Stimulated activated CD8-positive, alpha-beta memory T cell treated with anti-CD3 and anti-CD28 coated beads, Interleukin-7, amount 100 ng/mL, for 4 hours (primary cell): ENCODE measurements at regions not wholly inside any gene's neighbourhood (a gene's known extent, or its start where the extent isn't known, plus 50 kb on each side); places are given as distances from the start of the nearest gene placed in this dataset.

Experiments used
- DNase-seq, 2 donors: peaks; one replicate each; pipeline ENCODE4 v3.0.0-alpha.2; 2020; ENCODE audit warnings: low read depth in 2 of 2

DNA sequence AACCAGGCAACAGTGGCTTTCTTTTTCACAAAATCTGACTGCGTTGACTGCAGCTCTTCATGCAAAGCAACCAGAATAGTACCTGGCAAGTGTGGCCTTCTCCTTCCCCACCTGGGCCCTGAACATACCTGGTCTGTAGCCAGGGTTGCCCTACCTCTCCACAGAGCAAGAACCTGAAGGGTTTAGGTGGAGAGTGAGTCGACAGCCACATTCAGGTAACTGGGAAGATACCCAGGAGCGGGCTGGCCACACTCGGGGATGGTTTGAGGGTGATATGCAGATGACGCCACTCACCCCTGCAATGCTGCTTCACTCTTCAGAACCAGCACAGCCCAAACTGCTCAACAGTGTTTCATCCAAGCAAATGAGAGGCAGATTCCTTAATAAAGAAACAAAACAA, 117.3 kb downstream of the TTC32 start:
- no peak for DNase-seq

DNA sequence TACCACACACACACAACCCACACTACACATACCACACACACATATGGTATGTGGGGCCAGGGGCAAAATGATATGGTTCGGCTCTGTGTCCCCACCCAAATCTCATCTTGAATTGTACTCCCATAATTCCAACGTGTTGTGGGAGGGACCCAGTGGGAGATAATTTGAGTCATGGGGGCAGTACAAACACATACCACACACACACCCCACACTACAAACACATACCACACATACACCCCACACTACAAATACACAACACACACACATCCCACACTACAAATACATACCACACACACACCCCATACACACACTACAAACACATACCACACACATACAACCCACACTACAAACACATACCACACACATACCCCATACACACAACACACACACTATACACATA, 117.8 kb downstream of the TTC32 start:
- DNase-seq: no peak

DNA sequence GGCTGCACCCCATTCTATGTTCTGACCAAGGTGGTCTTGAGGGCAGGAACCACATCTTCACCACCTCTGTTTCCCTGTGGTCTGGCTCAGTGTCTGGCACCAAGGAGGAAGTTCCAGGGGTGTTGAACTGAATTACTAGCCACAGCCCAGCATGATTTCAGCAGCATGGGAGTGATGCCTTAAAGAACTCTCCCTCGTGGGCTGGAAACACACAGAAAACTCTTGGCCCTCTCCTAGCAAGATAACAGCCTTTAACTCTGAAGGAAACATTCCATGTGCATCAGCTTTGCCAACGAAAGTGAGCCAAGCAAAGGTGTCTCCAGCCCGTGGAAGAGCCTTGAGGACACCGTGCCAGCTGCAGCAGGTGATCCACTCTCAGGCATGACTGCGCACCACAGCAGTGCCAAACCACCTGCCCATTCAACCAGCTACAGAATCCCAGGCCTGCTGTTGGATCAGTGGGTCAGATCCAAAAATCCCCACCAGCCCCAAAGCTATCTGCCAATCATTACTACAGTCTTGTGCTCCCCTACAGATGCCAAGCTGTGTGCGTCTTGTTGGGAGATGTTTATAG, 124.8 kb downstream of the TTC32 start:
- DNase-seq: no peak

DNA sequence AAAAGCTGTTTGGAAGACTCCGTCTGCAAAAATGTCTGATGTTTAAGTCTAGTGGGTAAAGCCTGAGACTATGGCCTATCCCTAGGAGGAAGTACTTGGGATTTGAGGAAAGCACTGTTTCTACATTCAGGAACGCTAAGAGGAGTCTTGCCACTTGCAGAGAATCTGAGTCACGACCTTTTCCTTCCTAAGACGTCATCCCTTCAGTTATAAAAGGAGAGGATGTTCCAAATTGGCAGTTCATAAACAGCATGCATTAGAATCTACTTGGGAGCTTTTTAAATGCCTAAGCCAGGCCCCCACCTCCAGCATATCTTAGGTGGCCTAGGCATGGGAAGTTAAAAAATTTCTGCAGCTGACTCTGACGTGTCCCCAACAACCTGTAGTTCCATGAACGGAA, 125.9 kb downstream of the TTC32 start:
- DNase-seq: no peak

DNA sequence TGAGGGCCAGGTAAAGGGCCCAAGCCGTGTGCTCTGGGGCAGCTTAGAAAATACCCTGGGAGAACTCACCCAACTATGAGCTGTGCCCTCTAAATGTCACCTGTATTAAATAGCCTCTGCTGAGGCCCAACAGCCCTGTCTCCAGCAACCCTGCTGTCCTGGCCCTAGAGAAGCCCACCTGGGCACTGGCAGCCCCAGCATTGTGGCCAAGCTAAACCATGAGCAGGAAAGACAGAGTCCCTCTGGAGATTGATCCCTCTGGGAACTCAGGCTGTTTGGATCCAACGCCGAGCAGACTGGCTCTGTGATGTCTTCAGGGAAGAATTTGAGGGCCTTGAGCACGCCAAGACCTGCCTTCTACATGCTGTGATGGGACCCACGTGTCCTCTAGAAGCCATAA, 126.5 kb downstream of the TTC32 start:
- no peak for DNase-seq

DNA sequence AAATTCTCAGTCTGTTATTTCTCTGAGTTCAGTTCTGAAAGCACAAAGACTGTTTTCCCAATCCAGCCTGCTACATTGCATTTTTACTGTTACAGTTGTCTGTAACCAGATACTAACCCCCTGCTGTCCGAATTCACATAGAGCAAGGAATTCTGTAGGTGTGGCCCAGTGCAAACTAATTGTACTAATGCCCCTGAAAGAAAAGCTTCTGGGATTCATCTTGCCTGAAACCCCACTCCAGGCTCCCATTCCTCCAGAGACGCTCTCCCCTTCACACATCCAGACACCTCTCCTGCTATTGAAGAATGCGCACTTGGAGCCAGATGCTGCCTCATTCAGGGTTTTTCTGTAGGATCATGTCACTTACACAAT, 127.0 kb downstream of the TTC32 start:
- DNase-seq: no peak

DNA sequence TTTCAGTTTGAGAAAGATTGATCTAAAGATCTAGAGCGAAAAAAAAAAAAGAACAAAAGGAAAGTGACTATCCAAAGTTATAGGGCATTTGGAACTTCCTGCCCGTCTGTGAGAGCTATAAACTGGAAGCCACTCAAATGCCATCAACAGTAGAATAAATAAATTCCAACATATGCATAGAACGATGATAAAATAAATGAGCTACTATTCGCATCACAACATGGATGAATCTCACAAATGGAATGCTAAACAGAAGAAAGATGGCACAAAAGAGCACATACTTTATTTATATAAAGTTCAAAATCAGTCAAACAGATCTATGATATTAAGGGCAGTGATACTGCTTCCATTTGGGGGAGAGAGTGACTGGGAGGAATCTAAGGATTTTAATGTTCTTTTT, 128.8 kb downstream of the TTC32 start:
- DNase-seq: no peak

DNA sequence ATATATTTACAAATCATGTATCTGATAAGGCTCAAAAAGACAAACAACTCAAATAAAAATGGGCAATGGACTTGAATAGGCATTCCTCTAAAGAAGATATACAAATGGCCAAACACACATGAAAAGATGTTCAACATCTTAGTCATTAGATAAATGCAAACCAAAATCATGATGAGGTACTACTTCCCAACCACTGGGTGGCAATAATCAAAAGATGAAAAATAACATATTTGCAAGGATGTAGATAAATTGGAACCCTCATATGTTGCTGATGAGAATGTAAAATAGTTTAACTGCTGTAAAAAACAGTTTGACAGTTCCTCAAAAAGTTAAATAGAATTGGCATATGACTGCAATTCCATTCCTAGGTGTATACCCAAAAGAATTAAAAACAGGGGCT, 132.3 kb downstream of the TTC32 start:
- DNase-seq: no peak

DNA sequence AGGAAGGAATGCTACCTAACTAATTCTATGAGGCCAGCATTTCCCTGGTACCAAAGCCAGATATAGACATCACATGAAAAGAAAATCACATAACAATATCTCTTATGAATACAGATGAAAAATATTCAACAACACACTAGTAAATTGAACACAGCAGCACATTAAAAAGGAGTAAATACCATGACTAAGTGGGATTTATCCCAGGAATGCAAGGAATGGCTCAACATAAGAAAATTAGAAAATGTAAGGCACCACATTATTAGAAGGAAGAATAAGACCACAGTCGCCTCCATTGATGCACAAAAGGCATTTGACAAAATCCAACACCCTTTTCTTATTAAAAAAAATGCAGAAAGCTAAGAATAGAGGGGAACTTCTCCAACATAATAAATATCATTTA, 133.9 kb downstream of the TTC32 start:
- no peak for DNase-seq

DNA sequence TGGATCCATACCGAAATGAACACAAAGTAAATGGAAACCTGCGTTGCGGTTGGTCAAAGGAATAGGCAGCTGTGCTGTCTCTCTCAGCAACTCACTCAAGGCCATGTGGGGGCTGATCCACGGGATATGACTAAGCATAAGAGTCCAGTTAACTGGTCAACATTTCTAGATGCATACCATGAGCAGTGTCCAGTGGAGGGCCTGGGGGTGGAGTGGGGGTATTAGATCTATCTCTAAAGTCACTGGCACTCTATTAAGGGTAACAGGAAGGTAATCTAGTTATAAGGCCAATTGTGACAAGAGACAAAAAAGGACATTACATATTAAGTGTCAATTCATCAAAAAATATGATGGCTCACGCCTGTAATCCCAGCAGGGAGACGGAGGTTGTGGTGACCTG, 136.8 kb downstream of the TTC32 start:
- no peak for DNase-seq

DNA sequence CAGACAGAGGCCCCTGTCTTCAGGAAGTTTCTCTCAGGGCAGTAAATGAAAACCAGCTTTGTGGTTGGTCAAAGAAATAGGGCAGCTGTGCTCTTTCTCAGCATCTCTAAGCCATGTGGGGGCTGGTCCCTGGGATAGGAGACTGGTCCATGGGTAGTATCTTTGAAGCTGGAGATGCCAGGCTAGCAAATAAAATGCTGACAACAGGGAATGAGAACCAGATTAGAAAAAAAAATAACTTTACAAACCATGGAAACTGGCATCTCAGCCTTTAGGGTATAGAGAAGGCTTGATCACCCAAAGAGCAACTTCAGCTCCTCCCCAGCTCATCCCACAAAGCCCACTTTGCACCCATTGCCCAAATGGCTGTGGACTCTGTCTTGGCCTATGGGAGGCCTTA, 138.1 kb downstream of the TTC32 start:
- DNase-seq: no peak

DNA sequence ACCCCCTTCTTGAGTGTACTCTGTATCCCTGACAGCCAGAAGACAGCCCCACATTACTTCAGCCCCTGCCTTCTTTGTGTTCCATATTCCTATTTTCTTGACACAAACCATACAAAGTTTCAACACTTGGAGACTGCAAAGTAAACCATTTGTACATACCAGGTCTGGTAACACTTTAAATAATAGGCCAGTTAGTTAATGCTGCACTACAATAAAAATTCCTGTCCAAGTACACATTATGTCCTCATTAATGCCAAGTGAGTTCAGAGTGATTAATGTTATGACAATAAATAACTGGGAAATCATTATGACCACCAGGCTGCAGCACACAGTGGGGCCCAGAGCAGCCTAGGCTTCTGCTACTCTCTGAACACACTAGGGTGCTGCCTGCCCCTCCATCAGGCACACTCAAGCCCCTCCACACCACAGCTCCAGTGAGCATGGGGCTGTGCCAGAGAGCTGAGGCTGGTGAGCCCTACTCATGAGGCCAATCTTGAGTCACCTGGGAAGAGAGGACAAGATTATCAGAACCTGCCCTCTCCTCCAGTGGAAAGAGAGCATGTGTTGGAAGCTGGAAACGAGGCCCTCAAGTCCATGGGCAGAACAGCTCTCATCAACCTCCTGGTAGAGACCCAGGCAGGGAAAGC, 138.7 kb downstream of the TTC32 start:
- DNase-seq: no peak

DNA sequence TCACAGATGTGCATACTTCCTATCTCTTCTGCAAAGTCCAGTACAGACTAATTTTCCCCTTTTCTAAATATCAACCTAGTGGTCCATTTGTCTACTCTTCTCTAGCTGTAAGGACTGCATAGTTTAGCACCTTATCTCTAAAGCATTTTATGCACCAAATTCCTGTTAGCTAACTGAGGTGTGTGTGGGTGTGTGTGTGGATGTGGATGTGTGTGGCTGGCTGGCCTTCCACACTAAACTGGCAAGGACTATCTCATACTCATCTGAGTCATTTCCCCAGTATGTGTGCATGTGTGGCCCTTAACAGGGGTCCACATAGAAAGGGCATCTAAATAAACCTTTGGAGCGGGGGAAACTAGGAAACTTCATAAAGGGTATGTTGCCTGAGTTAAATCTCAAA, 139.6 kb downstream of the TTC32 start:
- no peak for DNase-seq

DNA sequence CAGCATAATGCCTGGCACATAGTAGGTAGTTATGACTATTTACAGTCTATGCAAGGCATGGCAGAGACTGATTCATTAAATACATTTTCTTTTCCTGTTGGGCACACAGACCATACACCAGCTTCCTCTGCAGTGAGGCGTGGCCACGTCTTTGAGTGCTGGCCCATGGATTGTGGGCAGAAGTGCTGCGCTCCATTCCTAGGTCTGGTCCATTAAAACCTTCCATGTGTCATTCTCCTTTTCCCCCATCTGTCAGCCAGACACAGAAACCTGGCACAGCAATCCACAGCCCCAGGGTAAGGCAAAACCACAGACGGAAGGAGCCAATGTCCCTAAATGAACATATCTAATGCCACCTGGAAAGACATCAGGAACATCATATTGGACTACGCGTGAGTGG, 141.9 kb downstream of the TTC32 start:
- no peak for DNase-seq

DNA sequence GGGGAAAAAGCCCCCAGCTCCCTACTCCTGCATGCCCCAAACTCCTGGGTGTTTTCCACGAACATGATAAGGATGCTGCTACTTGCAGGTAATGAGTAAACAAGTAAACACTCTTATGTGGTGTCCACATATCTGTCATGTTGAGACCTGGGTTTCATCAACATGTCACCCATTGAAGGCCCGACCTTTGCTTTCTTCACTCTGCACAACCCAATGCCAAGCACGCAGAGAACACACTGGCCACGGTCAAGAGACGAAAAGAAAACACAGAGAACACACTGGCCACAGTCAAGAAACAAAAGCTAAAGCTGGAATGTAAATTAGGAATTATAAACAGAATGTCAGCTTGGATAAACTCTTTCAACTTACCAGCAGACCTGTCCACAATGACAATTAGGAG, 143.1 kb downstream of the TTC32 start:
- no peak for DNase-seq

DNA sequence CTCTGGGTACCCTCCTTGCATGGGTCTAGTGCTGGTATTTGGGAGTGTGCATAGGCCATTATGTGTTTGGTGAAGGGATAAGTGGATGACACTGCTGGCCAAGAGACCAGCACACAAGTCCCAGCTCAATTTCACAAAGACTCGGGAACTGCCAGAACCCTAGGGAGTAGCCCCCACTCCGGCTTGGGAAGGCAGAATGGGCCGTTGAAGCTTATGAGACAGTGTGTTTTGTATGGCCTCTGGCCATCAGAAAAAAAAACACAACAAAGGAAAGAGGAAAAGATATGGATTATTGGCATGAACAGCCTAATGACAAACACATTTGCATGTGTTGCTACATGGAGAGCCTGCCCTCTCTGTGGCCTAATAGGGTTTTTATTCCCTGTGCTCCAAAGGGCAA, 144.2 kb downstream of the TTC32 start:
- no peak for DNase-seq

DNA sequence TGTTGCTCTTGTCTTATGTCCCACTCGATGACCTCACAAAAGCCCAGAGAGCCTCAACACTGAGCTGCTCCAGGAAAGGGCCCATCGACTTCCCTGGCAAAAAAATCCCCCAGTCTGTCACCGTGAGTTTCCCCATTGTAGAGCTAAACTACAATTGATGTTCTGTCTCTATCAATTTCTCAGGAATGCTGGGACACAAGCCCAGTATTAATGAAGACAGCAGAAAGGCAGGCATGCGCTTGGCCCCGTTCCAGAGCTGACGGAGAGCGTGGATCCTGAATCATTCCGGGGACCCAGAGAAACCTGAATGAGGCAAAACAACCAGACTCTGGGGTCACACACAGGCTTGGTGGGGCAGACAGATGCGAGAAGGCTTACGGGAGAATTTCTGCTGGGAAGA, 146.9 kb downstream of the TTC32 start:
- no peak for DNase-seq

DNA sequence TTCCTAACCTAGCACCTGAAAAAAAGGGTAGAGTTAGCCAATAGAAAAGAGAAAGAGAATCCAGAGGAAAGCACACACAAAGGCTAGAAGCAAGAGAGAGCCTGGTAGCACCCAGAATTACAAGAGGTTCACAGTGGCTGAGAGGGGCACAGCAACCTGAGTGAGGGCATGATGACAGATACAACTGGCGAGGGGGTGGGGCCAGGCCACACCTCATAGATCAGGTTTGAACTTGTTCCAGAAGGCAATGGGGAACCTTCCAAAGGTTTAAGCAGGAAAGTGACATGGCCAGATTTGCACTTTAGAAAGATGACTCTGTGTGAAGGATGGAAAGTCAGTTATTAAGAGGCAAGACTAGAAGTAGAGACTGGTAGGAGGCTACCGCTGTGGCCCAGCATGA, 148.0 kb downstream of the TTC32 start:
- DNase-seq: no peak

DNA sequence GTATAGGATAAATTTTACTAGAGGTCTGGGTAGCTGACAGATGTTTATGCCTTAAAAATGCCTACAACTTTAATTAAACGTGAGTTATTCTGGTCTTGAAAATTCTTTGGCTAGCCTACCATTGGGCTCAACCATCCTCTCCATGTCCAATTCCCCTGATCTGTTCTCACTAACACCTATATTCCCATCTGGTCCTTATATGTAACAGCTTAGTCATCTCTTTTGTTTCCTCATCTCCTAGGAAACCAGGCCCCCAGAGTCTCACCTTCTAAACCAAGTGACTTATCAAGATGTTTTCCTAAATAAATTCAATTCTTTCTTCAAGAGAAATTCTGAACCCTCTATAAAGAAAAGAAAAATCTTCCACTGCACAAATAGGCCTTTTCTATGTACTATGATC, 148.5 kb downstream of the TTC32 start:
- DNase-seq: no peak

DNA sequence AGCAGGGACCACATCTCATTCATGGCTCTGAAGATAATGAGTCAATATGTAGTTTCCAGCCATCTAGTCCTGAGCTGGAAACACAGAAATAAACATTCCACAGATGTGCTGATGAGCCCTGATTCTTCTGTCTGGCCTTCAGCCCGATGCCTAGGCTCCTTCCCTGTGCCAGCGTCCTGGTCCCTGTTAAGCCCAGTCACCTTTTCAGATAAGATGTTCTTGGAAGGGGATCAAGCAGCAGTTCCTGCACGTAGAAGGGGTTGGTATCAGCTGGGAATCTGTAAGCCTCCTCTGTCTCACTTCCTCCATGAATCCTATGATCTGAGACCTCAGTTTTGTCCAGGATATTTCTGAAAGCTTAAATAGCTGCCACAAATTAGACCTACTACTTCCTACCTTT, 149.3 kb downstream of the TTC32 start:
- no peak for DNase-seq

DNA sequence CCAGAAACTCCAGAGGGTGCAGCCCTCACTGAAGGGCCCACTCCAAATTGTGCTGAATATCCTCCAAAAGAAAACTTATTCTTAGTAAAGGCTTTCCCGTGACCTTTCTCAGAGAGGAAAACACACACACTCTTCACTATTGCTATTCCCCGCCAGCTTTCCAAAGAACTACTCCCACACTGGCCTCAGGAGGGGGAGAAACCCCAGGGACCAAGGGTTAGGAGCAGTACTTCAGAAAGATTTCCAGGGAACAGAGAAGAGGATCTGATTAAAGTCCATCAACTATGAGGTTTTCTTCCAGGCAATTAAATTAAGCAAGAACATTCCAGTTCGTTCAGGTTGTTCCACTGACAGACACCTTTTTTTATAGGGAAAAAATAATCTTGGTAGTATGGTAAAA, 150.2 kb downstream of the TTC32 start:
- DNase-seq: no peak

DNA sequence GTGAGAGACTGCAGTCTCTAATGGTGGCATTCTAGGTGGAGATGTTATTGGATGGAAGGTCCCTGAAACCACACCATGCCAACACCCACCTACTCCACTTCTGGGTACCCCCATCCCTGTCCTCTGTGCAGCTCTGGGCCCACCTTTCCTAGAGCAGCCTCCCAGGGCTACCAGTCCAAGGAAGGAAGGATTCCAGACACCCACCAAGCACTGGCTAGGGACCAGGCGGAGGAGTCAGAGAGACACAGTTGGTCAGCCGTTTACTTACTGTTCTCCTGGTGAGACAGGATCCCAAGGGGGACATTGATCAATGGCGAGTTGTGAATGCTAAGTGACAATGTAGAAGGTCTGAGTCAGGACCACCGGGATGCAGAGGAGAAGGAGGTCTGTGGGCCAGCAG, 151.6 kb downstream of the TTC32 start:
- DNase-seq: no peak

DNA sequence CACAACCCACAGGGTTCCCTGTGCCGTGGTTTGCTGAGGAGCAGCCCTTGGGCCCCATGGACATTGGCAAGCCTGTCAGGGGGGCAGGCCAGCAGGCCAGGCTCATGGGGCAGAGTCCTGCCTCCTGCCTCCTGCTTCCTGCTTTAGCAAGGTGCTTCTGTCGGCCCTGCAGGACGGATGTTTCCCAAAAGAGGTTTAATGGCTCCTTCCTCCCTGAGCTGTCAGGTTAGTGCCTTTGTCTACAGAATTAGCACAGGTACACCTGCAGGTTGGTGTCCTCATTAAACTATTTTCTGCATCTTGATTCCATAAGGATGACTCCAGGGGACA, 152.3 kb downstream of the TTC32 start:
- DNase-seq: no peak

DNA sequence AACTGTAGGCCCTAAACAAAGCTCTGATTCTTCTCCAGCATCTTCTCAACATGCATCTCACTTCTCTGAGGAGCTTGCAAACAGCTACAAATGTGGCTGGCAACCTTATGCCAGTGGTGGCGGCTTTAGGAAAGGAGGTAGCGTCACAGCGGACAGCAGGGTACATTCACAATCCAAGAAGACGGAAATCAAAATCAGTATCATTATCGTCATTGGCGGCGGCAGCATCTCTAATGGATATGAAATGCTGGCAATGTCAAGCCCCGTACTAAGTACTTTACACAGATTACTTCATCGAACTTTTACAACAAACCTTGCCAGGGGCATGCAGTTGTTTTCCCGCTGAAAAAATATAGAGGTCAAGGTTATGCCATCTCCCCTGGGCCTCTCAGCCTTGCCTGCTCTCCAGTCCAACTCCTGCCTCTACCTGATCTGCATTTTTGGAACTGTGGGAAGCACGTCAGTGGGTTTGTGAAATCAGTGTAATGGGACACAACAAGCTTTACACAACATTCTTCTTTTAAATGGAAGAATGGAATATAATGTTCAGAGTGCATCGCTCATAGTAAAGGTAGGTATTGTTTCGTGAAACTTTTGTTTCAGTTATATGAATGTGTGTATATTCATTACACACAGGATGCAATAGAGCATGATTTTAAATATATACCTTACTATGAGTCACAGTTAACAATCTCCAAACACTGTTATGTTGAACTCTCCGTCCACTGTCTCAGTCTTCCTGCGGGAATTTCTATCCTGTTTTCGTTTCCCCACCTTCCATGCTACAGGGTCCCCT, 152.9 kb downstream of the TTC32 start:
- DNase-seq: no peak
